Left renal cortex interstitium (tissue), 4 donors: ENCODE measurements at regions not wholly inside any gene's neighbourhood (a gene's known extent, or its start where the extent isn't known, plus 50 kb on each side); places are given as distances from the start of the nearest gene placed in this dataset.
"Not testable (repeated sequence)": the region's sequence is repeated elsewhere in the genome, so short reads cannot be mapped to it uniquely, and the experiment has no call there.

Experiments used
- DNase-seq, 4 donors: peaks; one replicate each; pipeline ENCODE4 v3.0.0-alpha.2; 2013; ENCODE audit warnings: low read depth in 4 of 4, low spot score in 2 of 4, missing footprints in 1 of 4

DNA sequence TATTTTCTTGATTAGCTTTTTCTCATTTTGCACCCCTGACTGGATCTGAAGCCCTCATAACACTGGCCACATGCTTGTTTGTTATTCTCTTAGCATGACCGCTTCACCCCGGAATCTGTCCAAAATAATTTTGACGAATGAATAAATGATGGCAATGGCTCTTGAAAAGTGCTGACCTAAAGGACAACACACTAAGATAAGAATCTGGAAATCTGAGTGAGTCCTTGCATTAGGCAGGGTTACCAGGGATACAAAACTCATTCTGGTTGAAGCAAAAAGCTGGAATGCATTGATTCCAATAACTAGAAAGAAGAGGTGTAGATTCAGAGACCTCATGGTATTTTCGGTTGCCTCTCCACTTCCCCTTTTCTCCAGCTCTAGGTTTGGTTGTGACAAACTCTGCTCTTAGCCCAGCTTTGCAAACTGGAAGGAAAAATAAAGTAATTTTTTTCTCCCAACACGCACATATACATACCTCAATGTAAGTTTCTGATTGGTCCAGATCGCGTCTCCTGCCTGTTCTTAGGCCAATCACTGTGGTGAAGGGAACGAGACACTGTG is 157.4 kb downstream of the SKIDA1 start:
- no peak for DNase-seq

DNA sequence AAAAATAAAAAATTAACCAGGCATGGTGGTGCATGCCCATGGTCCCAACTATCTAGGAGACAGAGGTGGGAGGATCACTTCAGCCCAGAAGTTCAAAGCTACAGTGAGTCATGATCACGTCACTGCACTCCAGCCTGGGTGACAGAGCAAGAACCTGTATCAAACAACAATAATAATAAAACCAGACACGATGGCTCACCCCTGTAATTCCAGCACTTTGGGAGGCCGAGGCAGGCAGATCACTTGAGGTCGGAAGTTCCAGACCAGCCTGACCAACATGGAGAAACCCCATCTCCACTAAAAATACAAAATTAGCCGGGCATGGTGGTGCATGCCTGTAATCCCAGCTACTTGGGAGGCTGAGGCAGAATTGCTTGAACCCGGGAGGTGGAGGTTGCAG is 159.4 kb downstream of the SKIDA1 start:
- not testable (repeated sequence) for DNase-seq

DNA sequence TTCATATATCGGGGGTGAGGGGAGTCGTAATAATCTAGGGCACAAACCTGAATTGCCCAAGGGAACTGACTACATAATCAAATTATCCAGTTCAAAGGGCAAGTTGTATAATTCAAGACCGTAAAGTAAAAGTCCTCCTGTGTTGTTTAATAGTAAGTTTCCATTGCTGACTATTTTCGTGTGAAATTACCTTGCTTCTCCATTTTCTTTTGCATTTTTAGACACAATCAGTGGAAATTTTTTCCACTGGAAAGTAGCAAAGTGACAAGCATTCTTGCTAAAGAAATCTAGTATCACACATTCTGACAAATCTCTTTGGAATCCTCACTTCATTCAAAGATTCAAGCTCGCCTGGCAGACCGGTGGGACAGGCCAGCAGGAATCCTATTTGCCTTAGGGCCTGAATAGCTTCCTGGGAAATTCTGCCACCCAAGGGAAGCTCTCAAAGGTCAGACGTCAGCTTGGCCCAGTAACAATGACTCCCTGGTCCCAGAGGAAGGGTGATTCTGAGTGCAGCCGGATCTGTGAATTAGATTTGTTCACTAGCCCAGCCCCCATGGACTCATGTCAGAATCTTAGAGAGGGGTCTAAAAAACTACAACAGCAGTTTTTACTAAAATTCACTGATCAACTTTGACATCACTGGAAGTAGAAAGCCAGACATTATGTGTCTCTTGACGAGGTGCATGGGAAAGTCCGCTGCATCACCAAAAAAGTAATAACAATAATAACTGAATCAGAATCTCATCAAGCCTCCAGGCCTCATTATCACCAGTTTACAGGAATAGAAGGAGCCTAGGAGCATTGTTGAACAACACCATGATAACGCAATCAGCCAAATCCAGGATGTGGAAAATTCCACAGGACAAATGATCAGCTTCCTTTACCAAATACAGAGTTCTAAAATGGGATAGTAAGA is 161.0 kb downstream of the SKIDA1 start:
- DNase-seq, result no peak

DNA sequence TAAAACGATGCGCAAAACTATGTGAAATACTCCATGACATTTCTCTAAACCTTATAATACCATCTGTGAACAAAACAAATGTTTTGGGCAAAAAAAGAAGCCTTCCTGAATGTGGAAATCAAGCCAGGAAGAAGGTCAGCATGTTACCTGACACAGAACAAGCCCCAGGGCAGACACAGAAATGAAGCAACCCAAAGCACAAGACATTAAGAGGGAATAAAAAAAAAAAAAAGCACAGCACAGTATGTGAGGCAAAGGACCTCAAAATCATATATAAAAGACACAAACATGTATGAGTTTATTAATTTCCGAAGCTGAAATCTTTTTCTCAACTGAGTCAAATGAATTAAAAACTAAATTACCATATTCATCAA is 161.8 kb downstream of the SKIDA1 start:
- no peak for DNase-seq

DNA sequence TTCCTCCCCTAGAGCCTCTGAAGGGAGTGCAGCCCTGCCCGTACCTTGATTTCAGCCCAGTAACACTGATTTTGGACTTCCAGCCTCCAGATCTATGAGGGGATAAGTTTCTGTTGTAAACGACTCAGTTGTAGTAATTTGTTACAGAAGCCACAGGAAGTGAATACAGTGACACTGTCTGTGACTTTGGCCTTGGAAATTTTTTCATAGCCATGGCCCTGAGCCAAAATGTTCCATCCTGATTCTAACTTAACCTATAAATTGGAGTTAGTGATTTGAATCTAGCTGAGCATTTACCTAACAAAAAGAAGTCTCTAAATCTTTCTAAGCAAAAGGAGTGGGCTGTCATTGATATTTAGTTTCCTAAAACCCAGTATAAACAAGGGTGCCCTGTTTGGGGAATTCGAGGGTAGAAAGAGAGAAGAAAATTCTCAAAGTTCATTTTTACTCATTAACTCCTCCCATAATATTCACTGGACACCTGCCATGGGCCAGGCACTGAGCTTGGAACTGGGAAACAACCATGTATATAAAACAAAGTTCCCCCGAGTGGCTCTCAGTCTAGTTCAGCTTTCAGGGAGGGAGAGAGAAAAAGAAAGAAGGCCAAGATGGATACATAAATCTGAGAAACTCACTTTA is 162.3 kb downstream of the SKIDA1 start:
- no peak for DNase-seq

DNA sequence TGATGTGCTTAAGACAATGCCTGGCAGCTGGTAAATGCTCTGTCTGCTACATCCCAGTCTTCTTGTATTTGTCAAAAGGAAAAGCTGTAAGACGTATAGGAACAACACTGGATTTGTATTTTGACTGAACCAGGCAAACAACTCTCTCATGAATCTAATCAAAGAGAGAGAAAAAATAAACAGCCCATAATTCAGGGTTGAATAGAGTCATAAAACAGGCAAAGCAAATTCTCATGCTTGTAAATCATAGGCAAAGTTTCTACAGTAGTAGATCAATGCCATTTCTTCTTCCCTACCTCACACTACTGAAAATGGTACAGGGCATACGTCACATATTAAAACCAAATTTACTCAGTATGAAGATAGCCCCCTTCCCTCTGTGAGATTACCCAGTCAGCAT is 166.3 kb downstream of the SKIDA1 start:
- no peak for DNase-seq

DNA sequence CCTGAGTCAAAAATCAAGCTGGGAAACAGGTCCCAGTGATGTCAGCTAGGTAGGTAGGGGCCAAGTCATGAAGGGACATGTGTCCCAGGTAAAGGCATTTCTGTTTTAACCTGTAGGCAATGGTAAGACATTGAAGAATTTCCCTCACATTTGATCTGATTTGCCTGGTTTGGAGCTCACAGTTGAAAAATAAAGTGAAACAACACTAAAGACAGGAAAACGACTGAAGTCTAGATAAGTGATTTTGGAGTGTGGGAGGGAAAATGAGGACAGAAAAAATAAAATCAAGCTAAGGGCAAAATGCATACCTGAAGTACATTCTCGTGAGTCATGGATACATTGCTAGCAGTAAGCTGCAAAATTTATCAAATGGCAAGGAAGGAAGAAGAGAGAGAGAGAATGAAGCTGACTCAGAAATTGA is 169.9 kb downstream of the SKIDA1 start:
- DNase-seq, result no peak

DNA sequence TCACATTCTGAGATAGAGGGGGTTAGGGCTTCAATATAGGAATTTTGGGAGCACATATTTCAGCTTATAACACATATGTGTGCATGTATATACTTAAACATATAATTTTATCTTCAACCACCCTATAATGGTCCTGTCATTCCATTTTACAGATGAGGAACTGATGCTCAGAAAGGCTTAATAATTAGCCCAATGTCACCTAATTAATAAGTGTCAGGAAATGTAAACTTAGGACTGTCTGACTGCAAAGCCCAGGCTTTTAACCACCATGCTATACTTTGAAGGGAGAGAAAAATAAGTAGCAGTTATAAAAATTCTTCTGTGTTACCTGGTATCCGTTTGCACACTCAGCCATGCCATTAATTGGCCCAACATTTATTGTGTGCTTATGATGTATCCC is 172.6 kb downstream of the SKIDA1 start:
- DNase-seq, result no peak

DNA sequence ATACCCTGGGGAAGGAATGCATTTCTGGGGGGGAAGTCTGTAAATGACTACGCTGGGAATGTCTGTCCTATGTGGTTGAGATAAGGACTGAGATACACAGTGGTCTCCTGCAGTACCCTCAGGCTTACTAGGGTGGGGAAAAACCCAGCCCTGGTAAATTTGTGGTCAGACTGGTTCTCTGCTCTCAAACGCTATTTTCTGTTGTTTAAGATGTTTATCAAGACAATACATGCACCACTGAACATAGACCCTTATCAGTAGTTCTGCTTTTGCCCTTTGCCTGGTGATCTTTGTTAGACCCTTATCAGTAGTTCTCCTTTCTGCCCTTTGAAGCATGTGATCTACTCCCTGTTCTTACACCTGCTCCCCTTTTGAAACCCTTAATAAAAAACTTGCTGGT is 173.9 kb downstream of the SKIDA1 start:
- DNase-seq, result not testable (repeated sequence)

DNA sequence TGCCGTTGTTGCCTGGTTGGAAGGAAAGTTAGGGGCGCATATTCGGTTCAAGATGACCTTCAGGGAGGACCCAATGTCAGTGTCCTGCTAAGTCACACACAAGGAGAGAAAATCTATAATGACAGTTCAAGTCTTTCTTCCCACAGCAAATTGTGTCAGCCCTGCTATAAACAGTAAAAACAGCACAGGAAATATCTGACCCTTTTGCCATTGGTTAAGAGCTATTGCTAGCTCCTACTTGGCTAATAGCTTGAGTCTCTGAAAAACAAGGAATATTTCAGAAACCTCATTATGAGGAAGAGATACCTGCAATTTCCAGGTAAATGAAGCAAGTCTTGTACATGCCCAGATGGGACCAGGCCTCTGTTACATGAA is 175.6 kb downstream of the SKIDA1 start:
- no peak for DNase-seq

DNA sequence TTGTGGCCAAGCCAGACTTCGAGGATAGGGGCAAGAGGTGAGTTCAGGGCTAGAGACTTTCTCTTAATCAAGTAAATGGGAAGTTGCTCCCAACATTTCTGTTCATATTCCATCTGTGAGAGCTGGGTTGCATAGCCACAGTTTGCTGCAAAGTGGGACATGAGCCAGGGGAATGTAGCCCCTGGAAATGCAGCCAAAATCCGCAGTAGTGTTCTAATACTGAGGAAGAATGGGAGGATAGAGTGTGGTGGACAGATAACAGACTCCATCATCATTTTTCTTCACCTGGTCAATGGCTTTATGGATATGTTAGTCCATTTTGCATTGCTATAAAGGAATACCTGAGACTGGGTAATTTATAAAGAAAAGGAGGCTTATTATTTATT is 177.7 kb downstream of the SKIDA1 start:
- DNase-seq, result no peak

DNA sequence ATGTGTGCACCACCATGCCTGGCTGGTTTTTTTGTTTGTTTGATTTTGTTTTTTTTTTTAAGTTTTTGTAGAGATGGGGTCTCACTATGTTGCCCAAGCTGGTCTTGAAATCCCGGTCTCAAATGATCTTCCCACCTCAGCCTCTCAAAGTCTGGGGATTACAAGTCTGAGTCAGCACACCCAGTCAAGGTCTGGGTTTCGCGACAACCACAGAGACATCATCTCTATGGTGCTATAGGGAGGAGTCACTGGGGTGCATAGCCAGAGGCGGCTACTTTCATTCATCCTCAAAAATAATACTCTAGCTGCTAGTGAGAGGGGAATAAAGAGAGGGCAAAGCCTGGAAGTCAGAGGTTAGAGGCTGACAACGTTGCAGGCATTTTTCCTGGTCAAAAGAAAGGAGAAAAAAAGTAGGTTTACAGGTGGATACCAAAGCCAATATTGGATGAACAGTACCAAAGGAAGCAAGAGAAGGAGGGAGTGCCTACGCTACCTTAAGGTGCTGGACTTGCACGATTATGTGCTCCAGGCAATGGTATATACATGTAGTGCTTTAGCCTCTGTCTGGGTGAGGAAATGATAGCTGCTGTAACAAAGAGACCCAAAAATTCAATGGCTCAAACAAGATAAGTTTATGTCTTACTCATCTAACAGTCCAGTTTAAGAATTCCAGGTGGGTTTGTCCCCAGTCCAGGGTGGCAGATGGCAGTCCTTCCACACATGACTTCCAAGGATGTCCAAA is 178.3 kb downstream of the SKIDA1 start:
- no peak for DNase-seq

DNA sequence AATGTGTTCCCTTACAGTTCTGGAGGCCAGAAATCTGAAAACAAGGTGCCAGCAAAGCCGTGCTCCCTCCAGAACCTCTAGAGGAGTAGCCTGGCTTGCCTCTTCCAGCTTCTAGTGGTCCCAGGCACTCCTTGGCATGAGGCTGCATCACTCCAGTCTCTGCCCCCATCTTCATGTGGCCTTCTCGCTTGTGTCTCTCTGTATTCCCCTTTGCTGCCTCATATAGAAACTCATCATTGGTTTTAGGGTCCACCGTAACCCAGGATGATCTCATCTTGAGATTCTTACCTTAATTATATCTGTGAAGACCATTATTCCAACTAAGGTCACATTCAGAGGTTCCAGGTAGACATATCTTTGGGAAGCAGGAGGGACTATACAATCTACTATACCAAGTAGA is 182.4 kb downstream of the SKIDA1 start:
- DNase-seq, result no peak

DNA sequence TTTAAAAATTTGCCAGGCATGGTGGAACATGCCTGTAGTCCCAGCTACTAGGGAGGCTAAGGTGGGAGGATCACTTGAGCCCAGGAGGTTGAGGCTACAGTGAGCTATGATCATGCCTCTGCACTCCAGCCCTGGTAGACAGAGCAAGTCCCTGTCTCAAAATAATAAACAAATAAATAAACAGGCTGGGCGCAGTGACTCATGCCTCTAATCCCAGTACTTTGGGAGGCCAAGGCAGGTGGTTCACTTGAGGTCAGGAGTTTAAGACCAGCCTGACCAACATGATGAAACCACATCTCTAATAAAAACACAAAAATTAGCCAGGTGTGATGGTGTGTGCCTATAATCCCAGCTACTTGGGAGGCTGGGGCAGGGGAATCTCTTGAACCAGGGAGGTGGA is 183.0 kb downstream of the SKIDA1 start:
- not testable (repeated sequence) for DNase-seq

DNA sequence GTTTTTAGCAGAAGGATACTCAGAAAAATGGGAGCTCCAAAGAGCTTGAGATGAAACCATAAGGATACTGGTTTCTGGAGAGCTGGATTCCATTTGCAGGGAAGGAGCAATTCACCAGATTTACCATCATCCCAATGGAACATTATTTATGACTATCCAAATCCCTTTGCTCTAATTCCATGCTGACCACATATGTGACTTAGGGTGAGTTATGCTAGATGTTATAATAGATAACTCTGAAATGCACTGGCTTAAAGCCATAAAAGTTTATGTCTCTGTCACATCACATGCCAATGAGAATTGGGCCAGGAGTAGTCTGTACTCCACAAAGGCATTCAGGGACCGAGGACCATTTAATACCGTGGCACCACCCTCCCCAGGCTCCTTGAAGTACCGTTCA is 185.2 kb downstream of the SKIDA1 start:
- DNase-seq, result no peak

DNA sequence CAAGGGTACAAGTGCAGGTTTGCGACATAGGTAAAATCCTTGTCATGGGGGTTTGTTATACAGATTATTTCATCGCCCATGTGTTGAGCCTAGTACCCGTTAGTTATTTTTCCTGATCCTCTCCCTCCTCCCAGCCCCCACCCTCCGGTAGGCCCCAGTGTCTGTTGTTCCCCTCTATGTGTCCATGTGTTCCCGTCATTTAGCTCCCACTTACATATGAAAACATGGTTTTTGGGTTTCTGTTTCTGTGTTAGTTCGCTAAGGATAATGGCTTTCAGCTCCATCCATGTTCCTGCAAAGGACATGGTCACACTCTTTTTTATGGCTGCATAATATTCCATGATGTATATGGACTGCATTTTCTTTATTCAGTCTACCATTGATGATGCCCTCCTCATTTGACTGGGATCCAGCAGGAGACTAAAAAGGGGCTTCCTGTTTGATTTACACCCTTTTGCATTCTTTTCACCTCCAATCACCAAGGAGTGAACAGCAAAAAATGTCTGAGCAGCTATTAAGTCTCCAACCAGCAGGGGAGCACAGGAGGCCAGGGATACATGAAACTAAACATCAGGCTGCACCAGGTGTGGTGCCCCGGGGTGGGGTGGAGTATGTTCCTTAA is 188.2 kb downstream of the SKIDA1 start:
- DNase-seq, result no peak

DNA sequence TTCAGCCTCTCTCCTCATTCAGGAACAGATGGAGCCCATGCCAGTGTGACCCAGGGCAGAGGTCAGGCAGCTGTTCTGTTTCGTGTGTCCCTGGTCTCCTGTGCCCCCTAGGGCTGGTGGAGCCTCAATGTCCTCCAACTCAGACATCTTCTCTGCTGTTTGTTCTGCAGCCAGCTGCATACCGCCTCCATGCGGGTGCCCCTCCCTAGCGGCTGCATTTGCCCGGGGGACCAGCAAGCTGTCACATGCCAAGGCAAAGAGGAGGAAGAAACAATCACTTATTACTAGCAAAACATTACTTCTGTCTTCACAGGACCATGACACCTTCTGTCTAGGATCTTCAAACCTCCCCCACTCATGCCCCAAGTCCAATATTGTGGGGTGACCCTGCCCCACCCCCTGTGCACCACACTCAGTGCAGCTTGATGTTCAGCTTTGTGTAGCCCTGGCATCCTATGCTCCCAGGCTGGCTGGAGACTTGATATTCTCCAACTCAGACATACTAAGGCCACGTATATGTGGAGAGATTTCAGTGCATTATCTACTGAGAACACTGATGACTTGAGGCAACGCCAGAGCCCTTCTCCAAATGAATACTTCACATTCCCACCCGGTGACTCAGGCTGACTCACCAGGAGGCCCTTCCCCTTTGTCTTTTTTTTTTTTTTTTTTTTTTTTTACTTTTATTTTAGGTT is 188.9 kb downstream of the SKIDA1 start:
- DNase-seq, result no peak

DNA sequence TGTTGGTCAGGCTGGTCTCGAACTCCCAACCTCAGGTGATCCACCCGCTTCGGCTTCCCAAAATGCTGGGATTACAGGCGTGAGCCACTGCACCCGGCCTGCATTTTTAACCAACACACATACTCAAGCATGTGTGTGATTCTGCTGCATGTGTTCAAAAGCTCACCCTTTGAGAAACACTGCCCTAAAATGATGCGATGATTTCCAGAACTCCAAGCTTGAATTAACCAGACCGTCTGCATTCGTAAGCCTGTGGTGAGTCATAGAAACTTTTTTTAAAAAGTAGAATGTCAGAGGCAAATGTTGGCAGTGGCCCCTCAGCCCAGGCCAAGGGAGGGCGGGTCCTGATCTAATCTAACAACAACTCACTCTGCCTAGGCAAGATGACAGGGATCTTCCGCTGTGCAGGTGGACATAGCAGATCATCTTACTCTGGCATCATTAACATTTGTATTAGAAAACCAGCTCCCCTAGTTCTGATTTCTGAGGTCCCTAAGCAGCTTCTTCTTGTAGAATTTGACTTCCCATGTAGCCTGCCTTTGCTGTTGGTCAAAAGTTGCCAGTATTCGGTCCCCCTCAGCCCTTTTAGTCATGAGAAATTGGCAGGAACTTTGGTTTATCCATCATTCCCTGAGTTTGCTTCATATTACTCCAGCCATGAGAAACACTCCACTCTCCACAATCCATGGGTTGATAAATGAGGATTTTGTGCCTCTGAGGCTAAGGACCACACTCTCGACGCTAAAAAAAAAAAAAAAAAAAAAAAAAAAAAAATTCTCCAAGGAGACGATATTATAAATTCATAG is 190.4 kb downstream of the SKIDA1 start:
- no peak for DNase-seq

DNA sequence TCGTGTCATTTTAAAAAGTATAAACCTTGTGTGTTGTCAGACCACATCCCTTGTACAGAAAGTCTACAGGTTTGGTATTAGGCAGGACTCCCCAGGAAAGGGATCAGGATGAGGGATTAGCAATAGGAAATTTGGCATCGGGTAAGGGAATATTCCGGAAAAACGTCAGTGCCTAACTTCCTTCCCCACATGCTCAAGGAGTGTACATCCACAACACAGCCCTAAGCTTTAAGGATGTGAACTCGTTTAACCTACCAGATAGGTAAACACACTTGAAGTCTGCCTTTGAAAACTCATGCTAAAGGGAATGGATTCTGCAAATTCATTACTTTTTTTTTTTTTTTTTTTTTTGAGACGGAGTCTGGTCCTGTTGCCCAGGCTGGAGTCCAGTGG is 194.9 kb downstream of the SKIDA1 start:
- no peak for DNase-seq
